B cell (primary cell): ENCODE measurements at regions not wholly inside any gene's neighbourhood (a gene's known extent, or its start where the extent isn't known, plus 50 kb on each side); places are given as distances from the start of the nearest gene placed in this dataset.

Experiments
- EZH2 ChIP-seq: IDR thresholded peaks from 2 replicates; pipeline ENCODE4 v1.6.1; 2012; ENCODE audit warnings: borderline replicate concordance, low read depth, mild to moderate bottlenecking, moderate library complexity, low read length; ENCODE audit not compliant: insufficient read depth, poor library complexity, severe bottlenecking
- TF ChIP-seq, protein P1 (sequence below): fragments of 200-600 bp; IDR thresholded peaks from one replicate; pipeline ENCODE4 v1.8.0; 2022; ENCODE audit warnings: antibody characterized with exemption, mild to moderate bottlenecking

DNA sequence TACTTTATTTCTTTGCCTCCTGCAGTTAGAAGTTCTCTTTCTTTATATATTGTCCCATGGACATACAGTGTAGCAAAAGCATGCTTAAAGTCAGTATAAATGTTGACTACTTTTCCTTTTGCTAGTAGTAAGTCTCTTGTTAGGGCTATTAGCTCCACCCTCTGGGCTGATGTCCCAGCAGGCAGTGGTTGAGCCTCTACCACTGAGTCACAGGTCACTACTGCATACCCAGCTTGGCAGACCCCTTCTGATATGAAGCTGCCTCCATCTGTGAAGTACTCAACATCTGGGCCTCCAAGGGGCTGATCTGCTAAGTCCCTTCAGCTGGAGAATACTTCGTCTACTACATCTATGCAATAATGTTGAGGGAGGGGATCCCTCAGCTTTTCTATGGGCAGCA is 61.0 kb upstream of the SLC35G4 start:
- TF ChIP-seq, protein P1, sequence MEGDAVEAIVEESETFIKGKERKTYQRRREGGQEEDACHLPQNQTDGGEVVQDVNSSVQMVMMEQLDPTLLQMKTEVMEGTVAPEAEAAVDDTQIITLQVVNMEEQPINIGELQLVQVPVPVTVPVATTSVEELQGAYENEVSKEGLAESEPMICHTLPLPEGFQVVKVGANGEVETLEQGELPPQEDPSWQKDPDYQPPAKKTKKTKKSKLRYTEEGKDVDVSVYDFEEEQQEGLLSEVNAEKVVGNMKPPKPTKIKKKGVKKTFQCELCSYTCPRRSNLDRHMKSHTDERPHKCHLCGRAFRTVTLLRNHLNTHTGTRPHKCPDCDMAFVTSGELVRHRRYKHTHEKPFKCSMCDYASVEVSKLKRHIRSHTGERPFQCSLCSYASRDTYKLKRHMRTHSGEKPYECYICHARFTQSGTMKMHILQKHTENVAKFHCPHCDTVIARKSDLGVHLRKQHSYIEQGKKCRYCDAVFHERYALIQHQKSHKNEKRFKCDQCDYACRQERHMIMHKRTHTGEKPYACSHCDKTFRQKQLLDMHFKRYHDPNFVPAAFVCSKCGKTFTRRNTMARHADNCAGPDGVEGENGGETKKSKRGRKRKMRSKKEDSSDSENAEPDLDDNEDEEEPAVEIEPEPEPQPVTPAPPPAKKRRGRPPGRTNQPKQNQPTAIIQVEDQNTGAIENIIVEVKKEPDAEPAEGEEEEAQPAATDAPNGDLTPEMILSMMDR: no peak
- TF ChIP-seq EZH2: no peak
